ENCODE measurements at regions not wholly inside any gene's neighbourhood (a gene's known extent, or its start where the extent isn't known, plus 50 kb on each side); places are given as distances from the start of the nearest gene placed in this dataset.

GRCh38 chr5:167730121-167730520 is 561.3 kb upstream of the WWC1 start:
- H3K4me3 ChIP-seq (ENCODE audit: low read depth, low read length) = no peak overlapping the region

GRCh38 chr5:167730656-167731055 is 560.8 kb upstream of the WWC1 start:
- no peak for TF ChIP-seq CTCF (IDR thresholded peaks at IDR 0.05; ENCODE audit: borderline replicate concordance, insufficient read depth, low read depth, low read length)
- no peak overlapping the region for H3K4me3 ChIP-seq (ENCODE audit: low read depth, low read length)

More at GRCh38 chr5:167730121-167730520, 561.3 kb upstream of the WWC1 start:
- TF ChIP-seq CTCF (IDR thresholded peaks at IDR 0.05; ENCODE audit: borderline replicate concordance, insufficient read depth, low read depth, low read length) = no peak

- no peak overlapping the region for H3K4me3 ChIP-seq (ENCODE audit: low read depth, low read length)
- TF ChIP-seq CTCF (IDR thresholded peaks at IDR 0.05; ENCODE audit: borderline replicate concordance, insufficient read depth, low read depth, low read length) = no peak
Observed at GRCh38 chr5:167731951-167732350, 559.5 kb upstream of the WWC1 start.

DNA sequence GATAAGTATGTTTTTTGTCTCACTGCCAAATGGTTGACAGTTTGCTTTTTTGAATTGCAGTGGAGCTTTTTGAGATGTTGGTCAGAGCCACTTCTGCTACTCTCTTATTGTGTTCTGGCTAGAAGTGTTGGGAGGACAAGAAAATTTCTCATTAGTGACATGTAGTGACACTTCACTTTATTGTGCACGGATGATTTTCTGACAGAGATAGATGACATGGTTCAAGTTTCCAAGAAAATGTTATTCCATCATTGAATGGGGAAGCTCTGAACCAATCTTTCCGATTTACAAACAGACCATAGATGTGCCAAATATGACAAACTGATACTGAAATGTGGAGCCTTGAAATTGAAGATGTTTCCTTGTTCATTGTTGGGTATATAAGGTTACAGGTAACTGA is 558.9 kb upstream of the WWC1 start:
- no peak for TF ChIP-seq CTCF (IDR thresholded peaks at IDR 0.05; ENCODE audit: borderline replicate concordance, insufficient read depth, low read depth, low read length)

DNA sequence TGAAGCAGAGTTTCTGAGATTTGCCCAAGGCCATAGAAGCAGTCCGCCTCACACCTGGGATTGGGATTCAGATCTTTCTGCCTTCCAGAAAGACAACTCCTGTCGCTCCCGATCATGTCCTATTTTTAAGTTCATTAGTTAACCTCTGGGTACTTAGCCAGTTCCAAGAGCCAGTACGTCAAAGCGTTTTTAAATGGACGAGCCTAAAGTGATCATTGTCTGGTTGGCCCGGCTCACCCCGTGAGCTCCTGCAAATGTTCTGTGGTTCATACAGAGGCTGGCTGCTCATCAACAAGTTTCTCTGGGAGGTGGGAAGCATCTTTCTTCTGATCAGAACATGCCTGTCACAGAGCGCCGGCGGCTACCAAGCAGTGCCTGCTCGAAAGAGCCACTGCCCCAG is 554.5 kb upstream of the WWC1 start:
- TF ChIP-seq CTCF (IDR thresholded peaks at IDR 0.05; ENCODE audit: borderline replicate concordance, insufficient read depth, low read depth, low read length) = no peak
- H3K4me3 ChIP-seq (ENCODE audit: low read depth, low read length) = no peak overlapping the region

More for the DNA sequence above, 558.9 kb upstream of the WWC1 start:
- H3K4me3 ChIP-seq (ENCODE audit: low read depth, low read length) = no peak overlapping the region

GRCh38 chr5:167743695-167744464 is 547.6 kb upstream of the WWC1 start:
- H3K4me3 ChIP-seq (ENCODE audit: low read depth, low read length) = no peak overlapping the region
- no peak for TF ChIP-seq CTCF (IDR thresholded peaks at IDR 0.05; ENCODE audit: borderline replicate concordance, insufficient read depth, low read depth, low read length)

DNA sequence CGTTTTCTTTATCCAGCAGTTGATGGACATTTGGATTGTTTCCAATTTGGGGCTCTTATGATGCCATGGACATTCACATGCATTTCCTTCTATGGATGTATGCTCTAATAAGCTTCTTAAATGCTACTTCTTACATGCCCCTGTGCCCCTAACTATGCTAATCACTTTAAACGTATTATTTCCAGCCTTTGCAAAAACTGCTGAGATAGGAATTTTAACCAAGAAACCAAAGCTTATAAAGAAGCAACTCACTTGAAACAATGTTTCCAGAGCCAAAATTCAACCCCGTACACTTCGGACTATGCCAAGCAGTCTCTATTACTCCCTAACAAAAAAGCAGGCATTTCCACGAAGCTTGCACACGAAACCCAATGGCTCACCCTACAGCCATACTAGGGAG is 545.6 kb upstream of the WWC1 start:
- H3K4me3 ChIP-seq (ENCODE audit: low read depth, low read length) = no peak overlapping the region
- TF ChIP-seq CTCF (IDR thresholded peaks at IDR 0.05; ENCODE audit: borderline replicate concordance, insufficient read depth, low read depth, low read length) = no peak

Data from GM12875 (cell line).